SK-N-SH (cell line): ENCODE measurements at regions not wholly inside any gene's neighbourhood (a gene's known extent, or its start where the extent isn't known, plus 50 kb on each side); places are given as distances from the start of the nearest gene placed in this dataset.

ENCODE experiments used
- ELF1 ChIP-seq: IDR thresholded peaks from 2 replicates; pipeline ENCODE4 v1.4.0; 2012
- MEF2A ChIP-seq: IDR thresholded peaks from 2 replicates; pipeline ENCODE4 v1.4.0; 2012; ENCODE audit warnings: low read depth, borderline replicate concordance
- POLR2AphosphoS5 ChIP-seq: IDR thresholded peaks from 2 replicates; pipeline ENCODE4 v1.6.1; 2012; ENCODE audit warnings: low read depth, low read length
- RAD21 ChIP-seq: IDR thresholded peaks from 2 replicates; pipeline ENCODE4 v1.6.1; 2012; ENCODE audit warnings: mild to moderate bottlenecking, low read length
- TAF1 ChIP-seq: IDR thresholded peaks from 2 replicates; pipeline ENCODE4 v1.6.1; 2012; ENCODE audit warnings: low read depth, mild to moderate bottlenecking, low read length, moderate library complexity, borderline replicate concordance
- TCF12 ChIP-seq: IDR thresholded peaks from 2 replicates; pipeline ENCODE4 v1.4.0; 2012
- YY1 ChIP-seq: IDR thresholded peaks from 2 replicates; pipeline ENCODE4 v1.4.0; 2012; ENCODE audit warnings: low read depth, mild to moderate bottlenecking
- TF ChIP-seq, protein P1 (sequence below): IDR thresholded peaks from 2 replicates; pipeline ENCODE4 v1.6.1; 2012; ENCODE audit warnings: mild to moderate bottlenecking, low read depth, low read length, moderate library complexity
- TF ChIP-seq, protein P2 (sequence below): IDR thresholded peaks from 2 replicates; pipeline ENCODE4 v1.4.0; 2012; ENCODE audit warnings: low read depth, borderline replicate concordance
- TF ChIP-seq, protein P3 (sequence below): fragments of 200-600 bp; sonication (generic); IDR thresholded peaks from 2 replicates; pipeline ENCODE4 v1.6.1; 2017; ENCODE audit warnings: antibody characterized with exemption, mild to moderate bottlenecking, moderate library complexity

DNA sequence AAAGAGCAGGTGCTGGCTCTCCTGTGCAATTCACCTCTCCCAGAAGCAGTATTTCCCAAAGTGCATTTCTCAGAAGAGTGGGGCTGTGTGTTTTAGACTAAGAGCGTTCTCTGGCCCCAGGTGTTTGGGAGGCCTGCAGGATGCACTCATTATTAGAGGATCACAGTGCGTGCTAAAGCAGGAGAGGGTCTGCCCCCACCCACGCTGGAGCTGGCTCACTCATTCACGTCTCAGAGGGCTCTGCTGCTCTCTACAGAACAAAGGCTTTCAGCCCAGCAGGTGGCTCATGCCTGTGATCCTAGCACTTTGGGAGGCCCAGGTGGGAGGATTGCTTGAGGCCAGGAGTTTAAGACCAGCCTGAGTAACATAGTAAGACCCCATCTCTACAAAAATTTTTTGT lies 756.7 kb downstream of the UQCRFS1 start:
- no peak for TF ChIP-seq TAF1
- TF ChIP-seq ELF1, result no peak
- TF ChIP-seq, protein P1, sequence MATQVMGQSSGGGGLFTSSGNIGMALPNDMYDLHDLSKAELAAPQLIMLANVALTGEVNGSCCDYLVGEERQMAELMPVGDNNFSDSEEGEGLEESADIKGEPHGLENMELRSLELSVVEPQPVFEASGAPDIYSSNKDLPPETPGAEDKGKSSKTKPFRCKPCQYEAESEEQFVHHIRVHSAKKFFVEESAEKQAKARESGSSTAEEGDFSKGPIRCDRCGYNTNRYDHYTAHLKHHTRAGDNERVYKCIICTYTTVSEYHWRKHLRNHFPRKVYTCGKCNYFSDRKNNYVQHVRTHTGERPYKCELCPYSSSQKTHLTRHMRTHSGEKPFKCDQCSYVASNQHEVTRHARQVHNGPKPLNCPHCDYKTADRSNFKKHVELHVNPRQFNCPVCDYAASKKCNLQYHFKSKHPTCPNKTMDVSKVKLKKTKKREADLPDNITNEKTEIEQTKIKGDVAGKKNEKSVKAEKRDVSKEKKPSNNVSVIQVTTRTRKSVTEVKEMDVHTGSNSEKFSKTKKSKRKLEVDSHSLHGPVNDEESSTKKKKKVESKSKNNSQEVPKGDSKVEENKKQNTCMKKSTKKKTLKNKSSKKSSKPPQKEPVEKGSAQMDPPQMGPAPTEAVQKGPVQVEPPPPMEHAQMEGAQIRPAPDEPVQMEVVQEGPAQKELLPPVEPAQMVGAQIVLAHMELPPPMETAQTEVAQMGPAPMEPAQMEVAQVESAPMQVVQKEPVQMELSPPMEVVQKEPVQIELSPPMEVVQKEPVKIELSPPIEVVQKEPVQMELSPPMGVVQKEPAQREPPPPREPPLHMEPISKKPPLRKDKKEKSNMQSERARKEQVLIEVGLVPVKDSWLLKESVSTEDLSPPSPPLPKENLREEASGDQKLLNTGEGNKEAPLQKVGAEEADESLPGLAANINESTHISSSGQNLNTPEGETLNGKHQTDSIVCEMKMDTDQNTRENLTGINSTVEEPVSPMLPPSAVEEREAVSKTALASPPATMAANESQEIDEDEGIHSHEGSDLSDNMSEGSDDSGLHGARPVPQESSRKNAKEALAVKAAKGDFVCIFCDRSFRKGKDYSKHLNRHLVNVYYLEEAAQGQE, result no peak
- TF ChIP-seq, protein P2, sequence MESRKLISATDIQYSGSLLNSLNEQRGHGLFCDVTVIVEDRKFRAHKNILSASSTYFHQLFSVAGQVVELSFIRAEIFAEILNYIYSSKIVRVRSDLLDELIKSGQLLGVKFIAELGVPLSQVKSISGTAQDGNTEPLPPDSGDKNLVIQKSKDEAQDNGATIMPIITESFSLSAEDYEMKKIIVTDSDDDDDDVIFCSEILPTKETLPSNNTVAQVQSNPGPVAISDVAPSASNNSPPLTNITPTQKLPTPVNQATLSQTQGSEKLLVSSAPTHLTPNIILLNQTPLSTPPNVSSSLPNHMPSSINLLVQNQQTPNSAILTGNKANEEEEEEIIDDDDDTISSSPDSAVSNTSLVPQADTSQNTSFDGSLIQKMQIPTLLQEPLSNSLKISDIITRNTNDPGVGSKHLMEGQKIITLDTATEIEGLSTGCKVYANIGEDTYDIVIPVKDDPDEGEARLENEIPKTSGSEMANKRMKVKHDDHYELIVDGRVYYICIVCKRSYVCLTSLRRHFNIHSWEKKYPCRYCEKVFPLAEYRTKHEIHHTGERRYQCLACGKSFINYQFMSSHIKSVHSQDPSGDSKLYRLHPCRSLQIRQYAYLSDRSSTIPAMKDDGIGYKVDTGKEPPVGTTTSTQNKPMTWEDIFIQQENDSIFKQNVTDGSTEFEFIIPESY, result no peak
- TF ChIP-seq, protein P3, sequence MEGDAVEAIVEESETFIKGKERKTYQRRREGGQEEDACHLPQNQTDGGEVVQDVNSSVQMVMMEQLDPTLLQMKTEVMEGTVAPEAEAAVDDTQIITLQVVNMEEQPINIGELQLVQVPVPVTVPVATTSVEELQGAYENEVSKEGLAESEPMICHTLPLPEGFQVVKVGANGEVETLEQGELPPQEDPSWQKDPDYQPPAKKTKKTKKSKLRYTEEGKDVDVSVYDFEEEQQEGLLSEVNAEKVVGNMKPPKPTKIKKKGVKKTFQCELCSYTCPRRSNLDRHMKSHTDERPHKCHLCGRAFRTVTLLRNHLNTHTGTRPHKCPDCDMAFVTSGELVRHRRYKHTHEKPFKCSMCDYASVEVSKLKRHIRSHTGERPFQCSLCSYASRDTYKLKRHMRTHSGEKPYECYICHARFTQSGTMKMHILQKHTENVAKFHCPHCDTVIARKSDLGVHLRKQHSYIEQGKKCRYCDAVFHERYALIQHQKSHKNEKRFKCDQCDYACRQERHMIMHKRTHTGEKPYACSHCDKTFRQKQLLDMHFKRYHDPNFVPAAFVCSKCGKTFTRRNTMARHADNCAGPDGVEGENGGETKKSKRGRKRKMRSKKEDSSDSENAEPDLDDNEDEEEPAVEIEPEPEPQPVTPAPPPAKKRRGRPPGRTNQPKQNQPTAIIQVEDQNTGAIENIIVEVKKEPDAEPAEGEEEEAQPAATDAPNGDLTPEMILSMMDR, result no peak
- TF ChIP-seq POLR2AphosphoS5, result no peak
- no peak for TF ChIP-seq RAD21
- TF ChIP-seq TCF12, result no peak
- no peak for TF ChIP-seq YY1
- no peak for TF ChIP-seq MEF2A
